Effector CD8-positive, alpha-beta T cell (primary cell): ENCODE measurements at regions not wholly inside any gene's neighbourhood (a gene's known extent, or its start where the extent isn't known, plus 50 kb on each side); places are given as distances from the start of the nearest gene placed in this dataset.

Source experiments
- DNase-seq: peaks from one replicate; lab custom pipeline; 2025; lab: John Stamatoyannopoulos, UW

GRCh38 chr4:108272046-108272445, 103.3 kb upstream of the LEF1 start:
- DNase-seq = no peak

- no peak for DNase-seq
Measured at GRCh38 chr4:108270466-108271450, 102.0 kb upstream of the LEF1 start.

GRCh38 chr4:108264693-108265092, 96.0 kb upstream of the LEF1 start:
- DNase-seq = no peak

GRCh38 chr4:108263057-108263456, 94.3 kb upstream of the LEF1 start:
- no peak for DNase-seq

GRCh38 chr4:108261026-108261425, 92.3 kb upstream of the LEF1 start:
- no peak for DNase-seq

GRCh38 chr4:108256538-108256937, 87.8 kb upstream of the LEF1 start:
- DNase-seq = no peak

GRCh38 chr4:108255203-108255747, 86.5 kb upstream of the LEF1 start:
- DNase-seq = no peak

GRCh38 chr4:108249397-108249796, 80.7 kb upstream of the LEF1 start:
- DNase-seq = no peak

GRCh38 chr4:108247387-108248049, 78.8 kb upstream of the LEF1 start:
- no peak for DNase-seq

GRCh38 chr4:108244606-108245005, 75.9 kb upstream of the LEF1 start:
- DNase-seq = no peak

GRCh38 chr4:108240366-108240765, 71.6 kb upstream of the LEF1 start:
- no peak for DNase-seq

- no peak for DNase-seq
Measured at GRCh38 chr4:108237693-108238092, 69.0 kb upstream of the LEF1 start.

GRCh38 chr4:108236264-108236663, 67.5 kb upstream of the LEF1 start:
- DNase-seq = no peak

GRCh38 chr4:108227923-108228322, 59.2 kb upstream of the LEF1 start:
- DNase-seq = no peak

GRCh38 chr4:108224611-108225053, 55.9 kb upstream of the LEF1 start:
- no peak for DNase-seq

GRCh38 chr4:108223313-108223712, 54.6 kb upstream of the LEF1 start:
- DNase-seq = no peak

GRCh38 chr4:108219998-108220397, 51.3 kb upstream of the LEF1 start:
- no peak for DNase-seq
